HG03196 (cell line): ENCODE measurements at regions not wholly inside any gene's neighbourhood (a gene's known extent, or its start where the extent isn't known, plus 50 kb on each side); places are given as distances from the start of the nearest gene placed in this dataset.

ENCODE experiments used
- ATAC-seq: cut with Tn5 transposase; IDR thresholded peaks from one replicate; pipeline ENCODE4 v1.9.1; 2021; ENCODE audit not compliant: unreplicated experiment

DNA sequence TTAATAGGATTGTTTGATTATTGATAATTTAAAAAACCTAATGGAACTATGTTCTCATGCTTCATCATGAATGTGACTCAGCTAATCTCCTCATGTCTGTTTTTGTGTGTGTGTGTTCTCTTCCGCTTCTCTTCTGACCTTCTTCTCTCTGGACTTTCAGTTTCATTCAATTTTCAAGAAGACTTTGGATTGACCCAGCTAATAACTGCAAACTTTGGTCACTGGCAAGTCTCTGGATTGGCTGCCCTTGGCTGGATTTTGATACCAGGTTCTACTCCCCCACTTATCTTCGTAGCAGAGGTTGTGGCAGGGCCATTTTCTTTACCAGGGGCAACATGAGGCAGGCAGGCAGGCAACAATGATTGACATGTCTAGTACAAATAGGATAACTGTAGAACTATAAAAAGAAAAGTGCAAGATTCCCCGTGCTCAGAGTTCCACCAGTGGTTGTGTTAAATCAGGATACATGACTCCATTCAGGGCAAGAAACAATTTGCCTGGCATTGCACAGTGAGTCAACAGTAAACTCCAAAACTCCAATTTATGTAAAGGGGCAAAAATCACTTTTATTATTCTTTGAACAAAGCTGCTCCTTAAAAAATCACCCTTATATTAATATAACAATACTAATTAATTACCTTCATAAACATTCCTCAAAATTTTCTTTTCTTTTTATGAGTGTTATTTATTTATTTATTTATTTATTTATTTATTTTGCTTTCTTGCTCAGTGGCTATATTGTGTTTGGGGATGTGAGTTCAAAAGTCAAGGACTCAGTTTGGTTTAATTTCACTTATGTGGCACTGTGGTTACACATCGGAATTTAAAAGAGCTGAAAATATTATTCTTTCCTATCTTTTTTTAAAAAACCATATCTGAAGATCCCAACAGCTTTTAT is 167.6 kb downstream of the RND3 start:
- no peak for ATAC-seq

DNA sequence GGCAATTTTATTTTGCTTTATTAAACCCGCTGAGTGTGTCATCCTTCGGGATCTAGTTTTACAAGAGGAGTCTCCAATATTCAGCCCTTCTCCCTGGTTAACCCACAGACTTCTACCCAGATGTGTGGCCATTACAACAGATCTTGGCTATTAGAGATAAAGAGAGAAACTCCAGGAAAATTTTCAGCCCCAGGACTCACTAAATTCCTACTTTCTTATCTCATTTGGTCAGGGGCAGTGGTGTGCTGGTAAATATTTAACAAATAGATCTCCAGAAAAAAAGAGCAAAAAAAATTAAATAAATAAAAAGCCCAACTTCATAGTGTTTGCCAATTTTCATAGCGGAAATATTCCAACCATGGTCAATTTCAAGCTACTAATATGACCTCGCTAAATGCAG is 168.4 kb downstream of the RND3 start:
- ATAC-seq: no peak

DNA sequence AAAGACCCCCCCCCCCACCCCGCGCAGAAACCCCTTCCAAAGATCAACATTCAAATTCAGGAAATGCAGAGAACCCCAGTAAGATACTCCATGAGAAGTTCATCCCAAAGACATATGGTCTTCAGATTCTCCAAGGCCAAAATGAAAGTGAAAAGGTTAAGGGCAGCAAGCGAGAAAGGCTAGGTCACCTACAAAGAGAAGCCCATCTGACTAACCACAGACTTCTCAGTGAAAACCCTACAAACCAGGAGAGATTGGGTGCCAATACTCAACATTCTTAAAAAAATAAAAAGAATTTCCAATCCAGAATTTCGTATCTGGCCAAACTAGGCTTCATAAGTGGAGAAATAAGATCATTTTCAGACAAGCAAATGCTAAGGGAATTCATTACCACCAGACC is 175.2 kb downstream of the RND3 start:
- ATAC-seq: no peak

DNA sequence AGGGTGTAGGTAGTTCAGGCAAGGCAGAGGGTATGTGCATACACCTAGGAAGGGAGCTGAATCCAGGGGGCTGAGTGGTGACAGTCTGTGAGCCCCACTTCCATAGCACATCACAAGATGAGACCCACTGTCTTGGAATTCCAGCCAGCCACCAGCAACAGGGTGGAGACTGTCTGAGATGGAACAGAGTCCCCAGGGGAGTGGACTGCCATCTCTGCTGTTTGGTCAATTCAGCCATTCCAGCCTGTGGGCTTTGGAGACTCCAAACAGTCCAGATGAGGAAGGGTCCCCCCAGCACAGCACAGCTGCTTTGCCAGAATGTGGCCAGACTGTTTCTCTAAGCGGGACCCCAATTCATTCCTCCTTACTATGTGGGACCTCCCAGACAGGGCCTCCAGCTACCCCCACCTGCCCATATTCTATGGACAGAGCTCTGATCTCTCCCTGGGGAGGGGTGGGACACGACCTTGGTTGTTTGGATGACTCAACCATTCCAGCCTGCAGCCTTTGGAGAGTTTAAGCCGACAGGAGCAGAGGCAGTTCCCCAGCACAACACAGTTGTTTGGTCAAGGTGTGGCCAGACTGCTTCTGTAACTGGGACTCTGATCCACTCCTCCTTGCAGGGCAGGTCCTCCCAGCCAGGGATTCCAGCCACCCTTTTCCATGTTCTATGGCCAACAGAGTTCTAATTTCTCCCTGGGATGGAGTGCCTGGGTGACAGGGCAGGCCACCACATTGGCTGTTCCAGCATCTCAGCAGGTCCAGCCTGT is 178.0 kb downstream of the RND3 start:
- ATAC-seq: no peak

DNA sequence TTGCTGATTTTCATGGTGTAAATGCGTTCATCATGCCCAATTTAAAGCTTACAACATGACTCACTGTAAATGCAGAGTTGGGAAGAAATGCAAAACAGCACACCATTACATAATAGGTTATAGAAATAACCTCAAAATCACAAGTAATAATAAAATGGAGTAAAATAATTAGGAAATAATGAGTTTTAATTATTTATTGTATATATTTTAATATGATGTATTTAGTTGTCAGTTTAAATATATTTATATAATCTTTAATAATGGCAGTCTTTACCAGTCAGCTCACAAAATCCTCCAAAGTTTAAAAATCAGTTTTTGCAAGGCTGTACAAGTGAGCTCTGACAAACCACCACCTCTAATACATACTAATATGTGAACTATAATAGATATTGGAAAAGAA is 180.2 kb downstream of the RND3 start:
- no peak for ATAC-seq

DNA sequence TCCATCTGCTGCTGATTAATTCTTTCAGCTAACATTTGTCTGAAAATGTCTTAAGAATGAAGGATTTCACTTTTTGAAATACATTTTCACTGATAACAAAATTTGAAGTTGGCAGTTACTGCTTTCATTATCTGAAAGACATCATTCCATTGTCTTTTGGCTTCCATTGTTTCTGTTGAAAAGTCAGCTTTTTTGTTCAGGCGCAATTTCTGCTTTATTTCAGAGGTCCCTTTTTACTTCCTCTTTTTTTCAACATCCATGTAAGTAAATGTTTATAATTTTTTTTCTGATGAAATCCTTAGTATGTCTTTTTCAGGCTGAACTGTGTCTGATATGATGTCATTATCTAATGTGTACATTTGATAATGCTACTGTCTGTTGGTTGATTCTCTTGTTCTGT is 184.2 kb downstream of the RND3 start:
- no peak for ATAC-seq

DNA sequence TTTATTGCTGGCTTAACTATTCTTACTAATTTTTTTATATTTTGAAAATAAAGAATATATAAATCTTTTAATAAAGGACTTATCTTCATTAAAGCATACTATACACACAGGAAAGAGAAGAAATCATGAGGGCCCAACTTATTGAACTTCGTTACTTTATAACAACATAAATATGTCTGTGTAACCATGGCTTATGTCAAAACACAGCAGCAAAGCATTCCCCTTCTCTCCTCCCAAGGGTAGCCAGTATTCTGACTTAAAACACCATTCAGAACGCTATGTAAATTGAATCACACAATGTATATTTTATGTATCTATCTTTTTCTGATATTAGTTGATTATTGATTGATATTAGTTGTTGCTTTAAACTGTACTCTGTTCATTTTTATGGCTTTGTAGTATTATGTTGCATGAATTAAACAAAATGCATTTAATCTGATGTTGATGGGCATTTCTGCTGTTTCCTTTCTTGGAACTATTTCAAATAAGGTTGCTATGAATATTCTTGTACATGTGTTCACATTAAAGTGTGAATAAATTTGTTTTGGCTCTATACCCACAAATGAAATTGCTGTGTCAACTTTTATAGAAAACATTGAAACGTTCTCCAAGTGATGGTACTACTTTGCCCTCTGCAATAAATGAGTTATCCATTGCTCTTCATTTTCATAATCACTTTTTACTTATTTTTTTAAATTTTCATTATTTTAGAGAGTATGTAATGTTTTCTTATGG is 188.7 kb downstream of the RND3 start:
- no peak for ATAC-seq

DNA sequence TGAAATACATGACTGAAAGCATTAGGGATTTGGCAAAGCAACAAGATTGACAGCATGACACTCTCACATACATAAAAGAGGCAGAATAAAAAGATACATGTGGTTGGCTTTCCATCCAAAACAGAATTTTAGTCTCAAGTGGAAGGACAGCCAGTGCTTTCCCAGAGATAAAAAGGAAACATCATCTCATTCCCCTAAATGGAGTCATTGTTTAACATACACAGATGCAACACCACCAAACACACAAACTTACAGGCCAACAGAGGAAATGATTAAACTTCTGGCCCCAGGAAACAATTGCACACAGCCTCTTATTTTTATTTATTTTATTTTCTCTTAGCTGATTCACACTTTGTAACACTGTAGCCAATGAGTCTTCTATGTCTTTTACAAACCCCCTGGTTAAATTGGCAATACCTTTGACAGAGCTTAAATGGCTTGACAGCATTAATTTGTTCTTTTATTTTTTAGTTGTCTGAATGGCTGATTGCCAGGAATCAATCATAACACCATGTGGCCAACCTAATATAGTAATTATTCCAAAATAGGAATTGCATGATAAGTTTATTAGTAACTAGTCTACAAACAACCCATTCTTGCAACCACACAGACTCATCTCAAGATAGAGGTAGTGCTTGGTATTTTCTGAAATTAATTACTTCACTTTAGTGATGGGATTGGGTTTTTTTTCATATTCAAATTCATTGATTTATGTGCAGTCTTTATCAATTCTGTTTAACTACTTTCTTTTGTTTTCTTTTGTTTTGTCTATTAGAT is 190.5 kb downstream of the RND3 start:
- ATAC-seq: no peak

DNA sequence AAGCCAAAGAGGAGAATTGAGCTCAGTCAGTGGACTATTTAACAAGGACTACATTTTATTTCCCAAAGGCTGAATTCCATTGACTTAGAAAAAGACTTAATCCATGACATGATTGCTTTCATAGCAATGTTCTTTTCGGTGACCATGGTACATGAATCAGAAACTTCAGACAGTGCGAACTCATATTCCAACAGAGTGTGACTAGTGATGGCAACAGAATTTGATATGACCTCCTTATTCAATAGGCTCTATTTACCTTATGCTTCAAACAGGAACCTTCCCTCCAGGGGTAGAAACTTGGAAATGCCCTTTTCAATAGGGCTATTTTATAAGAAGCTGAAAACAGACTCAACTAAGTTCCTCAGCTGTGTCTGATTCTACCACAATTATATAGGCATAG is 191.9 kb downstream of the RND3 start:
- no peak for ATAC-seq

DNA sequence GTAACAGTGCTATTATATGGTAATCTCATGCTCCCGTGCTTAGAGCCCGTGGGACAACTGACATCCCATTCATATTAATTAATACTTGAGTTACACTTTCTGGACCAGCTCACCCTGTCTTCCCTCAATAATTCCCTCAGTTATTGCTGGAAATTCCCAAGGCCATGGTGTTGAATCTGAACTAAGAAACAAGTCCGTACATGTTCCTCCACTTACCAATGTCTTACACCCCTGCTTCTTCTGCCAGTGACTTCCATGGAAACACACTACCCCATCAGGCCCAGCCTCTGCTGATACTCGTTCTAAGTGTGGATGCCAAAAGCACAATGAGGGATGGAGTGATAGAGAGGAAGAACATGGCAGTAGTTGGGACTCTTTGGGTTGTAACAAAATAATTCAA is 193.7 kb downstream of the RND3 start:
- ATAC-seq: no peak

DNA sequence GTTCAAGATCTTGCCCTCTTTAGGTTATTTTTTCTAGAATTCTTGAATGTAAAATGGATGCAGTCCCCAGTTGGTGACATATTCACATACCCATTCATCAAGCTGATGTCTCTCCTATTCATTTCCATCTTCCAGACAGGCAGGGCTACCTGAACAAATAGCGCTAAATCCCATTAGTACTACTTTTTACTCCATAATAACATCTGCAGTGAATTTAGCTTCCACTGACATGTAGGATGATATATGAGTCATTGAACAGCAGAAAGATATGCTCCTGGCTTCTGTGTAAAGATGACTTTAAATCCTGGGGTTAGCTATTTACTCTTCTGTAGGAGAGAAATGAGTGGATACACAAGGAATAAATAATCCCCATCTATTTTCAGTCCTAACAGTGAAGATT is 194.7 kb downstream of the RND3 start:
- ATAC-seq: no peak

DNA sequence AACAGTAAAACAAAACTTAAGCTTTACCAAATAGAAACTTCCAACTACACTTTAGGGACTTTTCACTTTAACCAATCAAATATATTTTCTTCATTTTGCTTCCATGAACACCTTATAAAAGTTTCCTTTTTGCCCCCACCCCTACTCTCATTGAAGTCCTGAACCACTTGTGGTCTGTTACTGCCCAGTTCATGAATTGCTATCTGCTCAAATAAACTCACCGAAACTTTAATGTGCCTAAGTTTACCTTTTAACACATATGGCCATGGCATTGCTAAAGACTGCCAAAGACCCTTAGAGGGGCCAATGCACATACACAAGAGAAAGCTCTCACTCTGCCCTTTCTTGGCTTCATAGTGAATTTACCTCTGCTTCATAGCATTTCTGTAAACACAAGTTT is 195.3 kb downstream of the RND3 start:
- ATAC-seq: no peak

DNA sequence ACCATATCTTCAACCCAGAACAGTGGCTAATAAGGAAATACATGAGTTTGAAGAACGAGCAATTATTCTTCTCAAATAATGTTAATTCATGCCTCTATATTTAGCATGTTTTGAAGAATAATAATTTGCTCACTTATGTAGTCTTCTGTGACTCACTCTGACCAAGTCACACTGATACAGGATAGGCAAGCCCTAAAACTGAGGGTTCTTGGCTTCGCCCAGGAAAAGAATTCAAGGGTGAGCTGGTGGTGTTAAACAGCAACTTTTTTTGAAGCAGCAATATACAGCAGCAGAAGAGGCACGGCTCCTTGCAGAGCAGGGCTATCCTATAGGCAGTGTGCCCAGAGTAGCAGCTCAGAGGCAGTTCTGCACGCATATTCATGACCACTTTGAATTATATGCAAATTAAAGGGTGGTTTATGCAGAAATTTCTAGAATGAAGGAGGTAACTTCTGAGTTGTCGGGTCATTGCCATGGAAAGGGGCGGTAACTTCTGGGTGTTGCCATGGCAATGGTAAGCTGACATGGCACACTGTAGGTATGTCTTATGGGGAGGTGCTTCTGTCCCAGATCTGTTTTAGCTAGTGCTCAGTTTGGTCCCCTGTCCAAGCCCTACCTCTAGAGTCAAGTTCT is 200.6 kb downstream of the RND3 start:
- ATAC-seq: no peak

DNA sequence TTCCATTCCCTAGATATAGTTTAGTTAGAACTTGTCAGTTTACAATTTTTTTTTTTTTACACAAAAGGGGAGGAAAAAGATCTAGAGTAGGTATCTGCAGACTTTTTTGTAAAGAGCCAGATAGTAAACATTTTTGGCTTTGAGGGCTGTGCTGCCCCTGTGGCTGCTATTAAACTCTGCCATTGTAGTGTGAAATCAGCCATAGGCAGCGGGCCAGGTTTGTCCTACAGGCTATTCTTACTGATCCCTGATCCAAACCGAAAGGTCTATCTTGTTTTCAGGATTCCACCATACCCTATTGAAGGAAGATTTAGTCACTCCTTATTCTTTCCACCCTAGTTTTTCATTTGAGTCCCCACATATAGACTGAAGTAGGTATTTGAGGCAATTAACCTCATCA is 203.4 kb downstream of the RND3 start:
- no peak for ATAC-seq

DNA sequence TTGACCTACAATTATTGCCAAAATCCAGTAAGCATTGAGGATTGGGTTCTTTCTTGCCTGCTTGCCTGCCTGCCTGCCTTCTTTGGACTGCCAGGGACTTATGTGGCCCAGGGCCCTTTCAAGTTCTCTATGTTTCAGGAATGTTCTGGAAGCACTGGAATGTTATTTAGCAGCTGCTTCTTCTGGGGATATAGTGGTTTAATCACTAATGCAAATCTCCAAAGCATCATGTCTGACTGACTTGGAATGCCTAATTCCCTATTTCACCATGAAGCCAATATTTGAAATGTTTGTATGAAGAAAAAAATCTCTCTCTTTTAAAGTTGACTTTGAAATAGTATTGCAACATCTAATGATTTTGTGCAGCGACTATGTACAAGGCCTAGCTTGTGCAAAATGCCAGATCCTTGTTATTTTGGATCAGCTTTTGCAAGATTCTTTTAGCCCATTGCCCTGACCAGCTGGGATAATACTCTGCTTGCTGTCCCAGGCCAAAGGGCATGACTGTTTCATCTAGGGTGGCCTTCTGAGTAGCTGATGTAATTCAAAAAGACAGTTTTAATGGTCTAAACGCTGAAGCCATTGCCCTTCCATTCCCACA is 204.6 kb downstream of the RND3 start:
- ATAC-seq: no peak

DNA sequence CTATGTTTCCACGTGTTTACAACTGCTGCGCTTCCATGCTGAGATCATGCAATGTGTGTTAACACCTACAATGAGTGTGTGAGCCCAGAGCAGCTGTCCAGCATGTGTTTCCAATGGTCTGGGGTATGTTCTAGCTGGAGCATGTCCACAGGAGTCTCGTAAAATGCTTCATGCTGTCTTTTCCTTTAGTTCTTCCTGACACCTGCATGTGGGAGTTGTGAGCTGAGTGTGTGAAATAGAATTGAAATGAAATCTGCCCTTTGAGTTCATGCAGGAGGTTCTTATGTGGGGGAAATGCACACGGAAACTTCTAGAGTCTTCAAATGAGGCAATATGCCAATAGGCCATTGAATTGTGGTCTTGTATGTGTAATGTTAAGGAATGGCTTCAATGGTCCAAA is 205.1 kb downstream of the RND3 start:
- no peak for ATAC-seq

DNA sequence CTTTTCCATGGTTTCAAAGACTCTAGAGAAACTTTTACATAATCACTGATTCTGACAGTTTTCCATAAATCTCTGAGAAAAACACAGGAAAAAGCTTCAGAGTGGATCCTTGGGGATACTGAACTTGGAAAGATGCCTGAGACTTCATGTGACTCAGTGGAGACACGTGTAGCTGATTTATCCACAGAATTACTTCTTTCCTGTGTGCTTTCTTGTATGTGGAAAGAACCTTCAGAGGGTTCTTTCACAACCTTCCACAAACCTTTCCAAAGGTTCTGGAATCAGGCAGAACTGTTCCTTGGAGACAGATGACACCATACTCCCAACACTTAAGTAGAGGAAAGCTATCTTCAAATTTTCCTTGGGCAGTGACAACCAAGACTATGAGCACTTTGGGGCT is 207.2 kb downstream of the RND3 start:
- ATAC-seq: no peak

DNA sequence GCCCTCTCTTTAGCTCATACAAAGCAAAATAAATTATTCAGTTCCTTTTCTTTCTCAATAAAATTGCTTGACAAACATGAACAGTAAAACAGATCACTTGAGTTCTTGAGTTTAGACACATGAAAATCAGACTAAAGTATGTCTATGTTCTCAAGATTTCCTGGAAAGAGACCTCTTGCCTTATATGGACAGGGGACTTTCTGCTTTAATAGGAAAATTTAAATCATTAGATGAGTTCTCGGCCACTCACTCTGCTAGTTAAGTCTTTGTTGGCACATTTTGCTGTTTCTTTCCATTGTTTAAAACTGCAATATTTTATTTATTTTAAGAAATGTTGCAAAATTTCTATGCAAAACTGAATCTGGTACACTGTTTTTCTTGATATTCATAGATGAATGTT is 207.8 kb downstream of the RND3 start:
- no peak for ATAC-seq

DNA sequence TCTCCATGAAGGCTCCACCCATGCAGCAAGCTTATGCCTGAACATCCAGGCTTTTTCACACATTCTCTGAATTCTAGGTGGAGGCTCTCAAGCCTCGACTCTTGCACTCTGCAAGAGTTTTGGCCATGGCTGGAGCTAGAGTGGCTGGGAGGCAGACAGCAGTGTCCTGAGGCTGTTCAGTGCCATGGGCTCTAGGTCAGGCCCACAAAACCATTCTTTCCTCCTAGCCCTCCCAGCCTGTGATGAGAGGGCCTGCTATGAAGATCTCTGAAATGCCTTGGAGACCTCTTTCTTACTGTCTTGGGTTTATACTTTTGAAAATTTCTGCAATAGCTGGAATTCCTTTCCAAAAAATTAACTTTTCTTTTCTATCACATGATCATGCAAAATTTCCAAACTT is 210.7 kb downstream of the RND3 start:
- ATAC-seq: no peak

DNA sequence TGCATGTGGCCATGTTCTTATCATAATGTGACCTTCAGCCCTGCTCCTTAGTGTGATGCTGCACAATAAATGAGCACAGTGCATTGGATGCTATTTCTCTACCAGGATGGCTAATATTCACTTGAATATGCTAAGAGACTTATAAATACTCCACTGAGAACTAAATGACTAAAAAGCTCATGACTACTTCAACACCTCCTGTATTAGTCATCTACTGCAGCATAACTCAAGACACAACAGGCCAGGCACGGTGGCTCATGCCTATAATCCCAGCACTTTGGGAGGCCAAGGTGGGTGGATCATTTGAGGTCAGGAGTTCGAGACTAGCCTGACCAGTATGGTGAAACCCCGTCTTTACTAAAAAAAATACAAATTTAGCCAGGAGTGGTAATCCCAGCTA is 213.4 kb downstream of the RND3 start:
- ATAC-seq: no peak
